HAP-1 (cell line): ENCODE measurements at regions not wholly inside any gene's neighbourhood (a gene's known extent, or its start where the extent isn't known, plus 50 kb on each side); places are given as distances from the start of the nearest gene placed in this dataset.

Experiments used
- DNase-seq, 2 experiments: peaks; one replicate each; pipeline ENCODE4 v3.0.0-alpha.2; 2016 to 2020; ENCODE audit warnings: low spot score in 2 of 2
- H3K27me3 ChIP-seq: fragments of 250-450 bp; sonication (Bioruptor Pico); 2 replicates; pipeline ENCODE4 v1.5.1; 2020; ENCODE audit warnings: low read depth, mild to moderate bottlenecking, moderate library complexity
- H3K36me3 ChIP-seq: fragments of 250-450 bp; sonication (Bioruptor Pico); replicated peaks from 2 replicates; pipeline ENCODE4 v1.5.1; 2020; ENCODE audit warnings: mild to moderate bottlenecking
- H3K4me1 ChIP-seq: fragments of 250-450 bp; sonication (Bioruptor Pico); 2 replicates; pipeline ENCODE4 v1.5.1; 2020; ENCODE audit warnings: mild to moderate bottlenecking
- H3K4me3 ChIP-seq: fragments of 250-450 bp; sonication (Bioruptor Pico); 2 replicates; pipeline ENCODE4 v1.5.1; 2020; ENCODE audit warnings: mild to moderate bottlenecking, moderate library complexity
- H3K9me3 ChIP-seq: fragments of 250-450 bp; sonication (Bioruptor Pico); 2 replicates; pipeline ENCODE4 v1.5.1; 2020; ENCODE audit warnings: mild to moderate bottlenecking, moderate library complexity
- in situ Hi-C: fragments of 300-500 bp; cut with MboI; formaldehyde crosslinking; loops from 3 replicates; pipeline ENCODE4 v1.14.3; 2020; ENCODE audit warnings: low sequenced_read_pairs, inconsistent platforms, mixed read lengths

DNA sequence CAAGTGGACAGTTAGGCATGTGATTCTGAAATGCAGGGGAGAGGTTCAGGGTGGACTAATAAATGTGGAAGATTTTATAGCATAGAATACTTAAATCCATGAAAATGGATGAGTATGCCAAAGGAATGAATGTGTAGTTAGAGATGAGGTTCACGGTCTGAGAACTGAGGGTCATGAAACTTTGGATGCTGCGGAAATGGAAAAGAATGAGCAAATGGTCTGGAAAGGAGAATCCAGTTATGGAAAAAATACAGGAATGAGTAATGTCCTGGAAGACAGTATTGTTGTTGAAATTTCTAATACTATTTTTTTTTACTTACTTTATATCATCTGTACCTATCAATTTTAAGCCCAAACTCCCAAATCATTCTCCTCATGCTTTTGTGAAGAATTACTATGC is 2369.4 kb downstream of the MAT2B start:
- DNase-seq, result no peak
- H3K4me3 ChIP-seq, result no peak overlapping the region
- in situ Hi-C loops, result no loop called here
- H3K27me3 ChIP-seq, result no peaks in the 10 kb centered on the region
- H3K36me3 ChIP-seq, result no peaks in the 10 kb centered on the region
- no peaks in the 10 kb centered on the region for H3K4me1 ChIP-seq
- no peaks in the 10 kb centered on the region for H3K9me3 ChIP-seq

DNA sequence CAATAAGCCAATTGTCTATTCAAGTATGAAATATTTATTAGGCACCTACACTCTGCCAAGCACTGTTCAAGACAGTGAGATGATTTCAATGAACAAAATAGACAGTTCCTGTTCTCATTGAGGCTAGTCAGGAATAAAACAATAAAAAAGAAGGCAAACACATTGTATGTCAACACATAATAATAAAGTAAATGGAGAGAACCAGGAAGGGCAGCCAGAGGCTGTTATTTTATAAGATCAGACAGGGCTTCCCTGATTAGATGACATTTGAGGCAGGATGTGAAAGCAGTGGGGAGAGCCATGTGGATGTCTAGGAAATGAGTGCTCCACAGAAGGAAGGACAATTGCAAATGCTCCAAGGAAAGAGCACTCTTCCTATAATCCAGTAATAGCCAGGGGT is 2371.1 kb downstream of the MAT2B start:
- Histone ChIP-seq H3K4me3 (no peak overlapping the region), H3K27me3 (no peaks in the 10 kb centered on the region), H3K4me1 (no peaks in the 10 kb centered on the region), H3K9me3 (no peaks in the 10 kb centered on the region), H3K36me3 (no peaks in the 10 kb centered on the region)
- DNase-seq, result no peak
- in situ Hi-C loops, result no loop called here

DNA sequence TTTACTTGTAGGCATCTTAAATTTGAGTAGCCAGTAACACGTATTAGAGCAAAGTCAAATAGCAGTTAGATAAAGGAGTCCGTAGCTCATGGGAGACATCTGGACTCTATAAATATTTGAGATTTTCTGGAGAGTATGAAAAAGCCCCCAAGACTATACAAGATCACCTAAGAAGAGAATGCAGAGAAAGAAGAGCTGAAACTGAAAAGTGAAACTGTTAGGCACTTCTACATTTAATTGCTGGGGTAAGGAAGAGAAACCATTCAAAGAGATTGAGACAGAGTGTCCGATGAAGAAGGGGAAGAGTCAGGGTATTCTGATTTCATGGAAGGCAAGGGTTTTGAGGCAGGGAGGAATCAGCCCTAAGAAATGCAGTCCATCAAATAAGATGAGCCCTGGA is 2372.1 kb downstream of the MAT2B start:
- Histone ChIP-seq H3K4me1 (no peaks in the 10 kb centered on the region), H3K4me3 (no peak overlapping the region), H3K27me3 (no peaks in the 10 kb centered on the region), H3K9me3 (no peaks in the 10 kb centered on the region), H3K36me3 (no peaks in the 10 kb centered on the region)
- DNase-seq, result no peak
- in situ Hi-C loops, result no loop called here

DNA sequence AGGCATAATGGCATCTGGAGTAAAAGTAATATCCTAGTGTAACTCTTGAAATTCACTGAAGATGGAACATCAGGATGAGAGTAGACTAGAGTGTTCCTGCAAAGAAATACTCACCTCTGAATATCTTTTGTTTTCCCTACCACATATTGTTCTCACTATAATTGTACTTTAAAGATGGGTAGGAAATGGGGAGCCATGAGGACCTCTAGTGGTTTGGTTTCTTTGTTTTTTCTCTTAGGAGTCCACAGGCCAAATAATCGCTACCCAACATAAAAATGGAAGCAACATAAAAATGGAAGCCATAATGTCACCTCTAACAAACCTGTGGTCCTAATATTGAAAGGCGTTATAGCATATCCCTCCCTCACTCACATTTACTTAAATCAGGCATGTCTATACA is 2375.8 kb downstream of the MAT2B start:
- peak; percentile 10 to 34 for DNase-seq
- no peaks in the 10 kb centered on the region for H3K36me3 ChIP-seq

DNA sequence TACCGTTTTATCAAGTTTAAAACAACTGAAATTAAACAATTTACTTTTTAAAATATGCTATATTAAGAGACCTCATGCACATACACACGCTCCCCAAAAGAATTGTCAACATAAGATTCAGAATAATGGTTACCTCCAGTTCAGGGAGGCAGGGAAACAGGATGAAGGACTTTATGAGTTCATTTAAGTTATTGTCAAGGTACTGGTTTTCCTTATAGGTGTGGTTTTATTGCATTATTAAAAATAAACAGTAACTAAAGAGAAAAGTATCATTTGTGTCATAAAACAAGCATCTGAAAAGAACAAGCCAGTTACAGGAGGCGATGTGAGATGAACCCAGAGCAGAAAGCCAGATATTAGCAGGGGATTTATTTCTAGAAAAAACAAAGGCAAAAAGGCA is 2376.7 kb downstream of the MAT2B start:
- Histone ChIP-seq H3K36me3 (no peaks in the 10 kb centered on the region), H3K27me3 (no peaks in the 10 kb centered on the region), H3K4me3 (no peak overlapping the region), H3K9me3 (no peaks in the 10 kb centered on the region), H3K4me1 (peaks cover 12% of the 10 kb centered on the region)
- no peak for DNase-seq
- in situ Hi-C loops, result no loop called here

More for the DNA sequence above, 2375.8 kb downstream of the MAT2B start:
- Histone ChIP-seq H3K4me1 (peaks cover 12% of the 10 kb centered on the region), H3K4me3 (no peak overlapping the region), H3K9me3 (no peaks in the 10 kb centered on the region), H3K27me3 (no peaks in the 10 kb centered on the region)
- in situ Hi-C loops, result no loop called here

DNA sequence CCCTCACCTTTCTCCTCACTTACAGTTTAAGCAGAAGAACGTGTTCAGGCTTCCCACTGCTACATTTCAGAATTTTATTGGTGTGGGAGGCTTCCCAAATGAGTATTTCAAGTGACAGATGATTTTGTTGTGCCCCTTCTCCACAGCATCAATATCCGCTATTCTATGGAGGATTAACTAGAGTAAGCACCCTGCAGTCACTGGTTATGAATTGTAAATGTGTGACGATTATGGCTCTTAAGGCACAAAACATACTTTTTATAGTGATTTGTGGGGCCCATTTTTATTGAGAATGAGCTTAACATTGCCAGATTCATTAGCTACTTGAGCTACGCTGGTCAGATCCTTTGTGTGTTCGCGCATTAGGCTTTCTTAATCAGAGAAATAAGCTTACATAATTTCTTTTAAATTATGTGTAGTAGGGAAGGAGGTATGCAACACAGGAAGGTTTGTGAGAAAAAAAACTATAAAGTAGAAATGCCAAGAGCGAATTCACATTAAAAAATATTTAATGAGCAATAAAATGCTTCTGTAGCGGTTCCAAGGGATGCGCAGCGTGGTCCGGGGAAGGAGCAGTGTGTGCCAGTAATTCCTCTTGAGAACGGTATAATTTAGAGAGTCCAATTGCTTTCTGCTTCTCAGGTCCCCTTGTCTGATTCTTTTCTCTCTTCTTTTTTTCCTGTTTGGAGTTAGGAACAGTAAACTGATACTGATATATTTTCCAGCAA is 2380.4 kb downstream of the MAT2B start:
- peaks cover 12% of the 10 kb centered on the region for H3K4me1 ChIP-seq
- no peaks in the 10 kb centered on the region for H3K9me3 ChIP-seq
- no peaks in the 10 kb centered on the region for H3K36me3 ChIP-seq
- in situ Hi-C loops, result no loop called here
- no peaks in the 10 kb centered on the region for H3K27me3 ChIP-seq
- DNase-seq, result peak; percentile 32 to 86
- no peak overlapping the region for H3K4me3 ChIP-seq

DNA sequence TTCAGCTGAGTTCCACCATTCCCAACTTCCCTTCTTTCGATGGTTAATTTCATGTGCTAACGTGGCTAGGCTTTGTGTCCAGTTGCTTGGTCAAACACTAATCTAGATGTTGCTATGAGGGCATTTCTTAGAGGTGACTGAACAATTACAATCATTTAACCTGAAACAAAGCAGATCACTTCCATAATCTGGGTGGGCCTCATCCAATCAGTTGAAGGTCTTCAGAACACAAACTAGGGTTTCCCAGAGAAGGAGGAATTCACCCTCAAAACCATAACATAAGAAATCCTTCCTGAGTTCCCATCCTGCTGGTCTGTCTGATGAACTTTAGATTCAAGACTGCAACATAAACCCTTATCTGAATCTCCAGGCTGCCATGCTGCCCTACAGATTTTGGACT is 2381.7 kb downstream of the MAT2B start:
- Histone ChIP-seq H3K36me3 (no peaks in the 10 kb centered on the region), H3K4me1 (peaks cover 12% of the 10 kb centered on the region), H3K9me3 (no peaks in the 10 kb centered on the region), H3K4me3 (no peak overlapping the region), H3K27me3 (no peaks in the 10 kb centered on the region)
- in situ Hi-C loops, result no loop called here
- no peak for DNase-seq

DNA sequence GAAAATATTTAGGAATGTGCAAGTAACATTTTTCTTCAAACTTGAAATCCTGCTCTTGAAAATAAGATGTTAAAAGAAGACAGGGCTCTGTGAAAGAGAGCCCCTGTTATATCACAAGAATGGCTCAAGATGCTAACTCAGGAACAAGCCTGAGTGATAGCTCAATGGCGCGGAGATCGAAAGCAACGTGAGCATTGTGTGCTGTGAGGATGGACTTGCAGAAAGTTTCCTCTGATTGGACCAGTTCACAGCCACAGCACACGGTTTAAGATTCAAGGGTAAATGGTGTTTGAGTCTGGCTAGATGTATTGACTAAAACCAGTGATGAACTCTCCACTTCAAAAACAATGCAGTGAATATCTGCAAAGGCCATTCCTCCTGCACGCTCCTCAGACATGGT is 2387.0 kb downstream of the MAT2B start:
- no peak for DNase-seq
- in situ Hi-C loops, result no loop called here
- no peaks in the 10 kb centered on the region for H3K27me3 ChIP-seq
- no peaks in the 10 kb centered on the region for H3K4me1 ChIP-seq
- no peaks in the 10 kb centered on the region for H3K36me3 ChIP-seq
- H3K4me3 ChIP-seq, result no peak overlapping the region
- H3K9me3 ChIP-seq, result no peaks in the 10 kb centered on the region

DNA sequence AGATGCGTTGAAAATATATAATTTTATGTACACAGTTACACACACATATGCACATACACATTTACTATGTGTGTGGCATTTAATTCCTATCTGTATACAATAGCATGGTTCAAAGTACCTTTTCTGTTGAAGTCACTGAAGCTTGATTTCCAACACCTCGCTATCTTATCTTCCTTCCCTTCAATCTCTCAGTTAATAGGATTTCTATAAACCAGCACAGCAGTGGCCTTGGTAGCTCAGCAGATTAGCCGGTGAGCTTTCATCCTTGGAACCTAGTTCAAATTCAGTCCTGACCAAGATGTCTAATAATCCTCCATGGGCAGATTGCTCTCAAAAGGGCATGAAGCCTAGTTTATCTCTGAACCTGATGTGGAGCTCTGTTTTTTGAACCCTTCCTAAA is 2389.5 kb downstream of the MAT2B start:
- DNase-seq, result no peak
- no peaks in the 10 kb centered on the region for H3K9me3 ChIP-seq
- H3K4me3 ChIP-seq, result no peak overlapping the region
- in situ Hi-C loops, result no loop called here
- H3K4me1 ChIP-seq, result no peaks in the 10 kb centered on the region
- no peaks in the 10 kb centered on the region for H3K36me3 ChIP-seq
- H3K27me3 ChIP-seq, result no peaks in the 10 kb centered on the region

DNA sequence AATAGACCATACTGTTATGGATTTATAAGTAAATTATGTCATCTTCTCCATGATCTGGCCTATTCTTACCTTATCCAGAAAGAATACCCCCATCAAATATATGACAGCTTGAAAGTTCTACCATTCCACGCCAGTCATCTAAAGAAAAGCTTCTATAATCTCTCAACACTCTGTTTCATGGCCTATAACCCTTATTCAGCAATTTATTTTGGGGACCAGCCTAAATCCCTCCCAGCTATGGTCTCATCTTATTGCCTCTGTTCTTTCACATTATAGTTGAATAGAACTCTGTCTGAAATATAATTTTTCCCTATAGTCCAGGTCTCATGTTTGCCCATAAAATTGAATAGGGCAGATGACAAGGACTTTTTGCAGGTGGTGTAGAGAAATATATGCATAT is 2387.6 kb upstream of the WWC1 start:
- Histone ChIP-seq H3K4me3 (no peak overlapping the region), H3K4me1 (no peaks in the 10 kb centered on the region), H3K27me3 (no peaks in the 10 kb centered on the region; the same call in 1 of the 2 replicates), H3K9me3 (no peaks in the 10 kb centered on the region), H3K36me3 (no peaks in the 10 kb centered on the region)
- in situ Hi-C loops, result no loop called here
- DNase-seq, result no peak

DNA sequence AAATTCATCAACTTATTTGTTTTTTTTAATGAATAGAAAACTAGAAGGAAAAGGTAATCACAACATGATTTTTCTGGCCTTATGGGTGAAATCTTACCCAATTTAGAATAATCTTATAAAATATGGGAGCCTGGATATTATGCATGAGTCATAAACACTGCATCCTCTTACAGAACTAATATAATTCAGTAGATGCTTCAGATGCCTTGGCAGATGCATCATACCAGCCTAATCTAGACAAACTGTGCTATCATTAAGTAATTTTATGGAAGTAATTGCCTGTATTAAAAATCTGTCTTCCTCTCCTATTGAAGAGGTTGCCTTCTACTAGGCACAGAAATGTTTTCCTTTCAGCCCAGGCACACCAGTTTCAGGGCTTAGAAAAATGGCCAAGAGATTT is 2384.6 kb upstream of the WWC1 start:
- Histone ChIP-seq H3K4me3 (no peak overlapping the region), H3K27me3 (no peaks in the 10 kb centered on the region; the same call in 1 of the 2 replicates), H3K36me3 (no peaks in the 10 kb centered on the region), H3K9me3 (no peaks in the 10 kb centered on the region), H3K4me1 (no peaks in the 10 kb centered on the region)
- no peak for DNase-seq
- in situ Hi-C loops, result no loop called here

DNA sequence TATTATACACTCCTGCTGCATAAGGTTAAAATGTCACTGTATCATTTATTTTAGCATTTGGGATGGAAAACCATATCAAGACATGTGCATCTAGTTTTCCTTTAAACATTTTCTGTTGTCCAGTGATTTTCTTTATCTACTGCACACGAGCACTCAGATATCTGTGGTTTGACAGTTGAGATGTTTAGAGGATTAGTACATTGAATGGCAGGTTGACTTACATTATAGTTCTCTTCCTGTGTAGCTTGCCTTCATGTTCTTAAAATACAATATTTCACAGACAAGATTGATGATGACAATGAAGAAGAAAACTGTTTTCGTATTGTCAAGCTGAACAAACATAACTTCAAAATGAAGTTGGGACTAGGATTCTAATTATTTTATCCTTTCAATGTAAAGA is 2378.4 kb upstream of the WWC1 start:
- DNase-seq, result no peak
- no peaks in the 10 kb centered on the region for H3K9me3 ChIP-seq
- no peaks in the 10 kb centered on the region for H3K4me1 ChIP-seq
- H3K4me3 ChIP-seq, result no peak overlapping the region
- H3K27me3 ChIP-seq, result no peaks in the 10 kb centered on the region
- H3K36me3 ChIP-seq, result no peaks in the 10 kb centered on the region
- in situ Hi-C loops, result no loop called here

DNA sequence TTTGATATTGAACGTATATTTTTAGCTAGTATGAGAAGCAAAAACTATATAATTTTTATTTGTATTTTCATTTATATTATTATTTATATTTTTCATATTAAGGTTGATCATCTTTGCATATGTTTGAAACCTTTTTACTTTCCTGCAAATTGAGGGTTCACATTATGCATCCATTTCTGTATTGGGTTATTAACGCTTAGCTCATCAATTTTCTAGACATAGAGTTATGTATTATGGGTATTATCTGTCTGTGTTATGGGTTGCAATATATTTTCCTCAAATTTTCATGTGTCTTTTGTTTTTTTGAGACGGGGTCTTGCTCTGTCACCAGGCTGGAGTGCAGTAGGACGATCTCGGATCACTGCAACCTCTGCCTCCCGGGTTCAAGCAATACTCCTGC is 2377.0 kb upstream of the WWC1 start:
- in situ Hi-C loops, result no loop called here
- H3K4me3 ChIP-seq, result no peak overlapping the region
- H3K9me3 ChIP-seq, result no peaks in the 10 kb centered on the region
- no peaks in the 10 kb centered on the region for H3K27me3 ChIP-seq
- DNase-seq, result no peak
- H3K36me3 ChIP-seq, result no peaks in the 10 kb centered on the region
- H3K4me1 ChIP-seq, result no peaks in the 10 kb centered on the region

DNA sequence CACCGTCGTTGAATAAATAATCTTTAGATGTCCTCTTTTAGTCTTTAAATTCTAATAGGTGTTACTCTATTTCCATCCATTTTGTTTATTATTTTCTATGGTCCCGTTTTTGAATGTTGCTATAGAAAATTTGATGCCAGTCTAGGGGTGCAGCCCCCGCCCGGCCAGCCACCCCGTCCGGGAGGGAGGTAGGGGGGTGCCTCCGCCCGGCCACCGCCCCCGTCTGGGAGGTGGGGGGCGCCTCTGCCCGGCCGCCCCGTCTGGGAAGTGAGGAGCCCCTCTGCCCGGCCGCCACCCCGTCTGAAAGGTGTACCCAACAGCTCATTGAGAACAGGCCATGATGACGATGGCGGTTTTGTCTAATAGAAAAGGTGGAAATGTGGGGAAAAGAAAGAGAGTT is 2372.2 kb upstream of the WWC1 start:
- H3K36me3 ChIP-seq, result no peaks in the 10 kb centered on the region
- in situ Hi-C loops, result no loop called here
- H3K4me1 ChIP-seq, result no peaks in the 10 kb centered on the region

DNA sequence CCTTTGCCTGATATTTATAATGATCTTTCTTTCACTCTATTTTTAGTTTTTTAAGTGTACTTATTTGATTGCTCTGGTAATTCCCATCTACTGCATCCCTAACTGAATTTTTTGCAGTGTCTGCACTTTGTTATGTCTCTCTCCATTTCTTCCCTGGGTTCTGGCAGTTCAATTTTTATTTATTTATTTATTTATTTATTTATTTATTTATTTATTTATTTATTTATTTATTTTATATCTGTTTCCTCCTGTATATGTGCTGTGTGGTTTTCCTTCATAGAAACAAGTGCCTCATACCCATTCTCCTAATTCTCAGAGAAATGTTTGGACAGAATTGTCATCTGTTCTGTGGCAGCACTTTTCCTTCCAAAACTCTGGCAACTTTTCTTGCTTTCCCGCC is 2370.8 kb upstream of the WWC1 start:
- no peaks in the 10 kb centered on the region; the same call in 1 of the 2 replicates for H3K9me3 ChIP-seq
- no peak for DNase-seq
- in situ Hi-C loops, result no loop called here
- H3K36me3 ChIP-seq, result no peaks in the 10 kb centered on the region
- no peaks in the 10 kb centered on the region for H3K4me1 ChIP-seq
- H3K4me3 ChIP-seq, result no peak overlapping the region
- H3K27me3 ChIP-seq, result no peaks in the 10 kb centered on the region

More for the DNA sequence above, 2372.2 kb upstream of the WWC1 start:
- DNase-seq, result no peak
- no peaks in the 10 kb centered on the region; the same call in 1 of the 2 replicates for H3K9me3 ChIP-seq
- no peaks in the 10 kb centered on the region for H3K27me3 ChIP-seq
- no peak overlapping the region for H3K4me3 ChIP-seq
